GDM1 (cell line): ENCODE measurements at regions not wholly inside any gene's neighbourhood (a gene's known extent, or its start where the extent isn't known, plus 50 kb on each side); places are given as distances from the start of the nearest gene placed in this dataset.

ENCODE experiments used
- DNase-seq: peaks from one replicate; lab custom pipeline; 2025; lab: John Stamatoyannopoulos, UW

- DNase-seq: no peak
Observed at GRCh38 chr3:127136024-127136600, 56.8 kb upstream of the PRR23E start.

GRCh38 chr3:127136706-127137105 lies 56.2 kb upstream of the PRR23E start:
- no peak for DNase-seq

DNA sequence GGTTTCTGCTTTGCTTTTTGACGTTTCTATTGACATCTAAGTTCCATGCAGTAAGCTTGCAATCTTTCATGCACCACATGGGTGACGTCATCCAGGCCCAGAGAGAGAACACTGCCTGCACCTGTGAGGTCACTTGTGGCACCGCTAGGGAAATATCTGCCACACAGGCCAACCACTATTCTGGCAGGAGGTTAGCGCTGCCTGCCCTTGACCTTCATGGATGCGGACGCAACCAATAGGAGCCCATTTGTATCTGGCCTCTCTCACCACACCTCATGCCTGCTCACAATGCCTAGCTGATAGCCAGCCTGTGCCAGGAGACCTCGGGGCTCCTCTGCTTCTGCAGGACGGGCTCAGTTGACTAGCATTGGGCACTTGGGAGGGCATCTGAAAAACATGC lies 55.8 kb upstream of the PRR23E start:
- DNase-seq: no peak

DNA sequence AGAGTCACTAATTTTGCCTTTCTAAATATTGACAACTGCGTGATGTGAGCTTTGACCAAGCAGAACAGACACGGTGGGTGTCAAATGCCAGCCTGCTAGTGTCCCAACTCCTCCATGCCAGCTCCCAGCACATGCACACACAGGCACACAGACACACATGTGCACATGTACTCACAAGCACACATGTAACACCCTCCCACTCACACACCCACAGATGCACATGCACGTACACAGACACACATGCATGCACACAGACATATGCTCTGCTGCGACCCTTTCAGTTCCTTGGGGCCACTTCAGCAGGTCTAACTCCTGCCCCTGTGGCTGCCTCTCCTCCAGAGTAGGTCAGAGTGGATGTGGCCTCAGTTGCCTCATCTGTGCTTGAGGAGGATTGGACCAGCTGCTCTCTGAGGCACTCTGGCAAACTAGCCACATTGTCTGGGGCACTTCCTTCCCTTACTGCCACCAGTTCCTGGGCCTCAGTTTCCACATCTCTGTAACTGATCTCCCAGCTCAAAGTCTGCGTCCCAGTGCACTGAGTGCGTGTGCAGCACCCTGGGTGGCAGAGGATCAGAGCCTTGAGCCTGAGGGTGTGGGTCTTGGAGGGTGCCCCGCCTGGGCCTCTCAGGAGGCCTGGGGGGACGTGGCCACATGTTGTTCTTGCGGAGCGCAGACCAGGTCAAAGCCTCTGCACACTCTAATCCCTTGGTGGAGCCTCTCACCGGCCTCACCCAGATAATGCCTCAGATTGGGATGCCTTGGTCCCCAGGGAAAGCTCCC lies 55.0 kb upstream of the PRR23E start:
- DNase-seq: no peak

DNA sequence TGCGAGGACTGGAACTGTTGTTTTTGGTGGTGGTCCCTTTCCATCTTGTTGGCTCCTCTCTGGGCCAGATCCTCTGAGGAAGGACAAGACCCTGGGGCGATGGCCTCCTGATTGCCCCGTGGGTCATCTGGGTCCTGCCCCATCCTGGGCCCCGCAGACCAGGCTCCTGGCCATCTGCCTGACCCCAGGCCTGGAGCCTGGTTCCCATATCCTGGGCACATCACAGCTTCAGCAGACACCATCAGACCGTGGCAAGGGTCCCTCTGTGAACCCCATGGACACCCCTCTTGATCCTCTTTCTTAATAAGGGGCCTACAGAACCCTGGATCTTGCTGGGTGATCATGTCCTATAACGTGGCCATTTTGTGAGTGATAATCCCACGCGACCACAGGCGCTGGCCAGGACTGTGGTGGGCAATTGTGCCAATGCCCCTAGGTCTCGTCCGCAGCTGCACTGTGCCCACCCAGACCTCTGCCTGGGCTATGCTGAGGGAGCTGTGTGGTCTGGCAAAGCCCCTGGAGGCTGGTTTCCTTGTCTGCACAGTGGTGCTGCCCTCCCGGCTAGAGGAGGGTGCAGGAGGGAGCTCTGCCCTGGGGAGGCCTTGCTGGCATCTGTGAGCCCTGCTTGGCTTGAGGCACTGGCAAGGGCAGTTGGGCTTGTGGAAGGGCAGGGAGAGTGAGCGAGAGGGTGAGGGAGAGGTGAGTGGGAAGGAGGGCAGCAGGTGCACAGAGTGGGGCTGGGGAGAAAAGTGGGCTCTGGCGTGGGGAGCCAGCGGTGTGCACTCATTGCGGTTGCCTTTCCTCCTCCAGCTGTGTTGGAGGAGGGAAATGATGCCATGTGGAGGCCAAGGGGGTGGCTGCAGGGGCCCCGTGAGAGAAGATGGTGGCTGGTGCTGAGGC lies 53.1 kb upstream of the PRR23E start:
- DNase-seq: no peak

DNA sequence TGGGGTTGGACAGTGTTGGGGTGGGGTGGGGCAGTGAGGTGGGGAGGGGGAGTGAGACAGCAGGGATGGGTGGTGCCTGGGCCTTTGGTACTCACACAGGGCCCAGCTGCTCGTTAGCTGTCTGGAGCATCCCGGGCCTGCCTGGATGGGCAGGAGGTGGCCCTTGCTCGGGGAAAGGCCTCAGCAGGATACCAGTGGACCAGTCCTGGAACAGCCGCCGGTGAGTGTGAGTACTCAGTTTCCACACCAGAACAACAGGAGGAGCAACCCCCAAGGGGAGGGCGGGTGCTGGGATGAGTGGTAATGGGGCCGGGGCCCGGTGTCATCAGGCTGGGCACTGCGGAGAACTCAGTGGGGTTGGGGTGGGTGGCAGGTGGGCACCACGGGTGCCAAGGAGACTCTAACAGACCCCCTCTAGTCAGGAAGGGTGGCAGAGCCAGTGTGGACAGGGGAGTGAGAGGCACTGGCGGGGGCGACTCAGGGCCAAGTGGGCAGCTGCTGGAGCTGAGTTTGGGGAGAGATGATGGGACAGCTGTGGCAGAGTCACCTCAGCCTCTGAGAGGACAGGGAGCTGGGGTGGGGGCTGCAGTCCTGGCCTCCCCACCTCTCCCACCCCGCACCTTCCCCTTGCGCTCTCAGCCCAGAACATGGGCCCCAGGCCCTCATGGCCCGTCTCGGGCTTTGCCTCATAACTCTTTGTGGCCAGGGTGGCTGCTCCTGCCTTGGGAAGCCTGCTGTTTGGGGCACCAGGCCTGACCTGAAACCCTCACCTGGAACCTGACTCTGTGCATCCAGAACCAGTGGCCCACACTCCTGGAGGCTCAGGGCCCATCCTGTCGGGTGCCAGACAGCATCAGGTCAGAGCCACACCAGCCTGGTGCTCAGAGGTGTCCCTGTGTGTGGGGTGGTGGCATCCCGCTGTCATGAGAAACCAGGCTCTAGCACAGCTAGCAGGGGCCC lies 52.1 kb upstream of the PRR23E start:
- DNase-seq: no peak

DNA sequence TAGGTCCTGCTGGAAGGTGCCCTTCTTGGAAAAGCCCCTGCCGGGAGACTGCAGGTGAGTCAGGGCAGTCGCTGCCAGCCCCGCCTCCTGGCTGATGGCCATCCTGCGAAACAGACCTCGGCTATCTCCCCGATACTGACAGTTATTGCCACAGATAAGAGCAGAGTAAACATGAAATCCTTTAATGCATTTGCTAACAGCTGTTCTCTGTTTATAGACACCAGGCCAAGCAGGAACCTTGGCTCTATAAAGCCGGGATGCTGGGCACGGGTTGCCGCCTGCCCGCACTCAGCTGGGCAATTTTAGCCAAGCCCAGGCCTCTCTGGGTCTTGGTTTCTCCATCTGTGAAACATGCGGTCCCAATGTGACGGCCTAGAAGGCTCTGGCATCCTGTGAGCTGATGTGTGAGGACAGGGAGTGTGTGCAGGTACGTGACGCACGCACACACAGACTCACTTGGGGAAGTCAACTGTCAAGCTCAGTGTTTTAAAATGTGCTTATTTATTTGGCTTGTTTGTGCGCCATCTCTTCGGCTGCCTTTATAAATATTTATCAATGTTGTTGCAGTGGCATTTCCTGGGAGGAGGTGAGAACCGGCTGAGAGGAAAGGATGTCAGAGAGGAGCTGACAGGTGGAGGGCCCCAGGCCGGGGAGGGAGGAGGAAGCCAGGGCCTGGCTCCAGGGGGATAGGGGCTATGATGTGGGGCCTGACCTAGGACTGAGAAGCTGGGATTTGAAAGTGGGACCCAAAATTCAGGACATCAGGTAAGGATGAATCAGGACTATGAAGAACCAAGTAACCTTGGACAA lies 50.8 kb upstream of the PRR23E start:
- no peak for DNase-seq
